ENCODE measurements at regions not wholly inside any gene's neighbourhood (a gene's known extent, or its start where the extent isn't known, plus 50 kb on each side); places are given as distances from the start of the nearest gene placed in this dataset.

DNA sequence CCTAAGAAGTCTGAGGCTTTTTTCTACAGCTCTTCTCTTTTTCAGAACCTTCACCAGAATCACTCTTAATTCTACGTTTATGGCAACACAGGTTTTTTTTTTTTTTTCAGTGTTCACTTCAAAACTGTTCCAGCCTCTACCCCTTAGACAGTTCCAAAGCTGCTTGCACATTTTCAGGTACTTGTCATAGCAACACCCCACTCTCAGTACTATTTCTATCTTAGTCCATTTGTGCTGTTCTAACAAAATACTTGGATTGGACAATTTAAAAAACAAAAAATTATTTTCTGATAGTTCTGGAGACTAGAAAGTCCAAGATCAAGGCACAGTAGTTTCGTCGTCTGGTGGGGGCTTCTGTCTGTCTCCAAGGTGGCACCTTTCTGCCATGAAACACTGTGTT is 340.9 kb upstream of the RPS23 start:
- no peak for TF ChIP-seq POLR2A (IDR thresholded peaks at IDR 0.05)
- TF ChIP-seq, protein P1, sequence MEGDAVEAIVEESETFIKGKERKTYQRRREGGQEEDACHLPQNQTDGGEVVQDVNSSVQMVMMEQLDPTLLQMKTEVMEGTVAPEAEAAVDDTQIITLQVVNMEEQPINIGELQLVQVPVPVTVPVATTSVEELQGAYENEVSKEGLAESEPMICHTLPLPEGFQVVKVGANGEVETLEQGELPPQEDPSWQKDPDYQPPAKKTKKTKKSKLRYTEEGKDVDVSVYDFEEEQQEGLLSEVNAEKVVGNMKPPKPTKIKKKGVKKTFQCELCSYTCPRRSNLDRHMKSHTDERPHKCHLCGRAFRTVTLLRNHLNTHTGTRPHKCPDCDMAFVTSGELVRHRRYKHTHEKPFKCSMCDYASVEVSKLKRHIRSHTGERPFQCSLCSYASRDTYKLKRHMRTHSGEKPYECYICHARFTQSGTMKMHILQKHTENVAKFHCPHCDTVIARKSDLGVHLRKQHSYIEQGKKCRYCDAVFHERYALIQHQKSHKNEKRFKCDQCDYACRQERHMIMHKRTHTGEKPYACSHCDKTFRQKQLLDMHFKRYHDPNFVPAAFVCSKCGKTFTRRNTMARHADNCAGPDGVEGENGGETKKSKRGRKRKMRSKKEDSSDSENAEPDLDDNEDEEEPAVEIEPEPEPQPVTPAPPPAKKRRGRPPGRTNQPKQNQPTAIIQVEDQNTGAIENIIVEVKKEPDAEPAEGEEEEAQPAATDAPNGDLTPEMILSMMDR (IDR thresholded peaks at IDR 0.05), result no peak

Measured in body of pancreas (tissue), 4 donors.